GM23248 (cell line): ENCODE measurements at regions not wholly inside any gene's neighbourhood (a gene's known extent, or its start where the extent isn't known, plus 50 kb on each side); places are given as distances from the start of the nearest gene placed in this dataset.

Experiments used
- EZH2 ChIP-seq: fragments of 200-600 bp; sonication (generic); IDR thresholded peaks from 2 replicates; pipeline ENCODE4 v1.6.1; 2018; ENCODE audit warnings: antibody characterized with exemption, mild to moderate bottlenecking; ENCODE audit not compliant: insufficient read depth, poor library complexity, severe bottlenecking
- EZH2phosphoT487 ChIP-seq: fragments of 200-600 bp; sonication (generic); IDR thresholded peaks from 2 replicates; pipeline ENCODE4 v1.6.1; 2018; ENCODE audit warnings: antibody characterized with exemption, moderate library complexity, mild to moderate bottlenecking, low read depth; ENCODE audit not compliant: insufficient read depth

GRCh38 chr6:6790393-6790792 is 201.9 kb downstream of the LY86 start:
- TF ChIP-seq EZH2 (no peak), EZH2phosphoT487 (no peak)
